Gastroesophageal sphincter (tissue), 3 donors: ENCODE measurements at regions not wholly inside any gene's neighbourhood (a gene's known extent, or its start where the extent isn't known, plus 50 kb on each side); places are given as distances from the start of the nearest gene placed in this dataset.

Experiments
- EP300 ChIP-seq: sonication (generic); formaldehyde crosslinking; IDR thresholded peaks from one replicate; pipeline ENCODE4 v1.6.1; 2017; ENCODE audit warnings: antibody characterized with exemption, mild to moderate bottlenecking
- POLR2A ChIP-seq, 2 donors: fragments of 450-650 bp; IDR thresholded peaks; one replicate each; pipeline ENCODE4 v1.6.1; 2017; ENCODE audit warnings: antibody characterized with exemption in 2 of 2, mild to moderate bottlenecking in 2 of 2, moderate library complexity in 1 of 2
- POLR2AphosphoS5 ChIP-seq: sonication (generic); formaldehyde crosslinking; IDR thresholded peaks from one replicate; pipeline ENCODE4 v1.6.1; 2017; ENCODE audit warnings: antibody characterized with exemption
- TF ChIP-seq, protein P1 (sequence below), 4 experiments: fragments of 200-600 bp in 2 of 4; fragments of 450-650 bp in 2 of 4; sonication (generic) in 1 of 4; IDR thresholded peaks; one replicate each; pipeline ENCODE4 v1.5.1; 2017 to 2019; ENCODE audit warnings: antibody characterized with exemption in 4 of 4, mild to moderate bottlenecking in 2 of 4, moderate library complexity in 2 of 4

DNA sequence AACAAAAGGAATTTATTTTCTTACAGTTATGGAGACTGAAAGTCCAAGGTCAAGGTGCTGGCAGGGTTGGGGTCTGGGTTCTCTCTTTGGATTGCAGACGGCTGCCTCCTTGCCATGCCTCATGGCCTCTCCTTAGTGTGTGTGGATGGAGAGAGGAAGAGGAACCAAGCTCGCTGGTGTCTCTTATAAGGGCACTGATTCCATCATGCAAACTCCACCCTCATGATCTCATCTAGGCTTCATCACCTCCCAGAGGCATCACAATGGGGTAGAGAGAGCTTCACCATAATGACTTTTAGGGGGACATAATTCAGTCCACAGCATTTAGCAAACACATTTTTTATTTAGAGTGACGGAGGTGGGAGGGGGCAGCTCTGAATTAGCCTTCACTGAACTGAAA lies 104.9 kb upstream of the ABCC4 start:
- TF ChIP-seq, protein P1, sequence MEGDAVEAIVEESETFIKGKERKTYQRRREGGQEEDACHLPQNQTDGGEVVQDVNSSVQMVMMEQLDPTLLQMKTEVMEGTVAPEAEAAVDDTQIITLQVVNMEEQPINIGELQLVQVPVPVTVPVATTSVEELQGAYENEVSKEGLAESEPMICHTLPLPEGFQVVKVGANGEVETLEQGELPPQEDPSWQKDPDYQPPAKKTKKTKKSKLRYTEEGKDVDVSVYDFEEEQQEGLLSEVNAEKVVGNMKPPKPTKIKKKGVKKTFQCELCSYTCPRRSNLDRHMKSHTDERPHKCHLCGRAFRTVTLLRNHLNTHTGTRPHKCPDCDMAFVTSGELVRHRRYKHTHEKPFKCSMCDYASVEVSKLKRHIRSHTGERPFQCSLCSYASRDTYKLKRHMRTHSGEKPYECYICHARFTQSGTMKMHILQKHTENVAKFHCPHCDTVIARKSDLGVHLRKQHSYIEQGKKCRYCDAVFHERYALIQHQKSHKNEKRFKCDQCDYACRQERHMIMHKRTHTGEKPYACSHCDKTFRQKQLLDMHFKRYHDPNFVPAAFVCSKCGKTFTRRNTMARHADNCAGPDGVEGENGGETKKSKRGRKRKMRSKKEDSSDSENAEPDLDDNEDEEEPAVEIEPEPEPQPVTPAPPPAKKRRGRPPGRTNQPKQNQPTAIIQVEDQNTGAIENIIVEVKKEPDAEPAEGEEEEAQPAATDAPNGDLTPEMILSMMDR (IDR thresholded peaks at IDR 0.05), result no peak
- TF ChIP-seq POLR2AphosphoS5 (no peak), EP300 (no peak), POLR2A (IDR thresholded peaks at IDR 0.05) (no peak)
